Mucosa of descending colon (tissue), 3 donors: ENCODE measurements at regions not wholly inside any gene's neighbourhood (a gene's known extent, or its start where the extent isn't known, plus 50 kb on each side); places are given as distances from the start of the nearest gene placed in this dataset.

Experiments
- ATAC-seq: fragments of 200-7000 bp; cut with Tn5 transposase; one replicate; pipeline ENCODE4 v1.9.1; 2020; ENCODE audit warnings: mild to moderate bottlenecking, moderate library complexity
- DNase-seq, 3 donors: peaks; one replicate each; pipeline ENCODE4 v3.0.0-alpha.2; 2020
- H3K36me3 ChIP-seq: fragments of 200-600 bp; one replicate; pipeline ENCODE4 v1.8.0; 2021; ENCODE audit warnings: low read depth, mild to moderate bottlenecking
- H3K4me1 ChIP-seq: fragments of 200-600 bp; one replicate; pipeline ENCODE4 v1.8.0; 2021; ENCODE audit warnings: low read depth, mild to moderate bottlenecking
- H3K4me3 ChIP-seq: fragments of 200-600 bp; one replicate; pipeline ENCODE4 v1.8.0; 2021; ENCODE audit warnings: mild to moderate bottlenecking
- H3K9me3 ChIP-seq: fragments of 200-600 bp; one replicate; pipeline ENCODE4 v1.8.0; 2021; ENCODE audit warnings: mild to moderate bottlenecking
- intact Hi-C, 2 donors: fragments of 100-400 bp; cut with DNase I in 1 of 2; cut with micrococcal nuclease in 1 of 2; formaldehyde crosslinking; loops; one replicate each; pipeline versions ENCODE4 v1.11.0 to v1.11.1; 2022; cut with DNase I, micrococcal nuclease
- TF ChIP-seq, protein P1 (sequence below): fragments of 200-600 bp; IDR thresholded peaks from one replicate; pipeline ENCODE4 v1.8.0; 2022; ENCODE audit warnings: antibody characterized with exemption, mild to moderate bottlenecking
- donor health status: DM: no; HTN: no; CAD: no; lungs with moderate emphysema.
- donor health status: DM: no; HTN: no; CAD: no.
- donor health status: DM: no; HTN: yes; CAD: no.

DNA sequence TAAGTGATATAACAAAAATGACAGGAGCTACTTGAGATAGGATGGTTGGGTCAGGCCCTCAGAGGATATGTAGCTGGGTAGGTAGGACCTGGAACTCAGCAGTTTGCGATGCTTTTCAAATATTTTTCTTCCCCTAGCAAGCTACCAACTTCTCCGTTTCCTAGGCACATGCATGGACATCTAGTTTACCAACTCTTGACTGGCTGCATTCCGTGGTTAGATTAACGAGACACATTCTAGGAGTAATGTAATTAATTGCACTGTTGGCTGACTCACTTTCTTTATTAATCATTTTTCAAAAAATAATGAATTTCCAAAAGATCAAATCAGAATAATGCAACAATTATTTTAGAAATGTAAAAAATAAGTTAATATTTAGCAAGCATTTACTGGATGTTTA, 95.9 kb downstream of the MACIR start:
- intact Hi-C loops, result no loop called here
- no peaks in the 10 kb centered on the region for H3K4me1 ChIP-seq
- TF ChIP-seq, protein P1, sequence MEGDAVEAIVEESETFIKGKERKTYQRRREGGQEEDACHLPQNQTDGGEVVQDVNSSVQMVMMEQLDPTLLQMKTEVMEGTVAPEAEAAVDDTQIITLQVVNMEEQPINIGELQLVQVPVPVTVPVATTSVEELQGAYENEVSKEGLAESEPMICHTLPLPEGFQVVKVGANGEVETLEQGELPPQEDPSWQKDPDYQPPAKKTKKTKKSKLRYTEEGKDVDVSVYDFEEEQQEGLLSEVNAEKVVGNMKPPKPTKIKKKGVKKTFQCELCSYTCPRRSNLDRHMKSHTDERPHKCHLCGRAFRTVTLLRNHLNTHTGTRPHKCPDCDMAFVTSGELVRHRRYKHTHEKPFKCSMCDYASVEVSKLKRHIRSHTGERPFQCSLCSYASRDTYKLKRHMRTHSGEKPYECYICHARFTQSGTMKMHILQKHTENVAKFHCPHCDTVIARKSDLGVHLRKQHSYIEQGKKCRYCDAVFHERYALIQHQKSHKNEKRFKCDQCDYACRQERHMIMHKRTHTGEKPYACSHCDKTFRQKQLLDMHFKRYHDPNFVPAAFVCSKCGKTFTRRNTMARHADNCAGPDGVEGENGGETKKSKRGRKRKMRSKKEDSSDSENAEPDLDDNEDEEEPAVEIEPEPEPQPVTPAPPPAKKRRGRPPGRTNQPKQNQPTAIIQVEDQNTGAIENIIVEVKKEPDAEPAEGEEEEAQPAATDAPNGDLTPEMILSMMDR, result no peak
- no peaks in the 10 kb centered on the region for H3K9me3 ChIP-seq
- no peak overlapping the region for H3K4me3 ChIP-seq
- H3K36me3 ChIP-seq, result no peaks in the 10 kb centered on the region
- DNase-seq (no peak), ATAC-seq (no peak)

- Histone ChIP-seq H3K36me3 (no peaks in the 10 kb centered on the region), H3K4me1 (no peaks in the 10 kb centered on the region), H3K9me3 (no peaks in the 10 kb centered on the region), H3K4me3 (no peak overlapping the region)
- TF ChIP-seq, protein P1, result no peak
- ATAC-seq, result no peak
- intact Hi-C loops, result no loop called here
- no peak for DNase-seq
These were observed 95.0 kb downstream of the MACIR start for GRCh38 chr5:103353581-103353980.

DNA sequence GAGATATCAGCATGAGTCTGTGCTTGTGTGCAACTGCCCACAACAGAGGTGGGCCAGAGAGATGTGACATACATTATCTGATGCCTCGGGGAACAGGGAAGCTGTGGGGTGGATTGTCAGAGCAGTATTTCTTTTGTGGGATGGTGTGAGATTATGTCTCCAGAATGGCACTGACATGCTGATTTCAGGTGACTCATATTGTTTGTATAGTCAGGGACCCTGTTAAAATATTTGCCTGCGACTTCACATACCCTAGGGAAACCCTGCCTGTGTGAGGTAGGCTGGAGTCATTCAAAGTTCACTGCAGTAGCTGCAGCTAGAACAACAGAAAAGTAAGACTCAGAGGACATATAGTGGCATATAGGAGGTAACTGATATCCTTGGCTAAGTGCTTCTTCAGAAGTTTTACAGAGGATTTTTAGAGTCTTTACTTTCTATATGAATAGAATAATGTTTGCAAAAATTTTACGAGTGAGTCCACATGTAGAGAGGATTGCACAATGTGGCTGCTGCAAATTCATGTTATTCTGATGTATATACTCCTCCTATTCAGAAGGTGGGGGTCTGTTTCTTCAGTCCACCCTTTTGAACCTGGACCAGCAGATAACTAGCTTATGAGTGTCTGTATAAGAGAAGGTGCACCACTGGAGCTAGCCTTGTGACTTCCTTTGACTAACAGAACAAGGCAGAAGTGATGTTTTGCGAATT, 89.3 kb downstream of the MACIR start:
- H3K36me3 ChIP-seq, result no peaks in the 10 kb centered on the region
- intact Hi-C loops, result no loop called here
- H3K4me3 ChIP-seq, result no peak overlapping the region
- H3K9me3 ChIP-seq, result no peaks in the 10 kb centered on the region
- TF ChIP-seq, protein P1, result no peak
- no peak for DNase-seq
- peaks cover 4% of the 10 kb centered on the region for H3K4me1 ChIP-seq
- no peak for ATAC-seq

GRCh38 chr5:103346162-103346748, 87.7 kb downstream of the MACIR start:
- intact Hi-C loops, result no loop called here

DNA sequence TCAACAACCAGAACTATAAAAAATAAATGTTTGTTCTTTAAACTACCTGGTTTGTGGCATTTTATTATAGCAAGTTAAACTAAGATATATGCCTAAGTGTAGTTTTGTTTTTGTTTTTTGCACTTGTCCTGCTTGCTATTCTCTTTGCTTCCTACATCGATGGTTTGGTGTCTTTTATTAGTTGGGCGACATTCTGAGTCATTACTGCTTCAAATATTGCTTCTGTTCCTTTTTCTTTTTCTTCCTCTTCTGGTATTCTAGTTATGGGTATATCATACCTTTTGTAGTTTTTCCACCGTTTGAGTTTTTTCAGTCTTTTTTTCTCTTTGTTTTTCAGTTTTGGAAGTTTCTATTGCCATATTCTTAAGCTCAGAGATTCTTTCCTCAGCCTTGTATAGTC, 86.9 kb downstream of the MACIR start:
- no peaks in the 10 kb centered on the region for H3K36me3 ChIP-seq
- TF ChIP-seq, protein P1, result no peak
- DNase-seq (no peak), ATAC-seq (no peak)
- intact Hi-C loops, result no loop called here
- peaks cover 4% of the 10 kb centered on the region for H3K4me1 ChIP-seq
- peaks cover 3% of the 10 kb centered on the region for H3K9me3 ChIP-seq
- H3K4me3 ChIP-seq, result no peak overlapping the region

More at GRCh38 chr5:103346162-103346748, 87.7 kb downstream of the MACIR start:
- H3K36me3 ChIP-seq, result no peaks in the 10 kb centered on the region
- no peak overlapping the region for H3K4me3 ChIP-seq
- ATAC-seq (no peak), DNase-seq (no peak)
- peaks cover 4% of the 10 kb centered on the region for H3K4me1 ChIP-seq
- TF ChIP-seq, protein P1, result no peak
- peaks cover 3% of the 10 kb centered on the region for H3K9me3 ChIP-seq
